ENCODE measurements at regions not wholly inside any gene's neighbourhood (a gene's known extent, or its start where the extent isn't known, plus 50 kb on each side); places are given as distances from the start of the nearest gene placed in this dataset.
"Not testable (repeated sequence)": the region's sequence is repeated elsewhere in the genome, so short reads cannot be mapped to it uniquely, and the experiment has no call there.

DNA sequence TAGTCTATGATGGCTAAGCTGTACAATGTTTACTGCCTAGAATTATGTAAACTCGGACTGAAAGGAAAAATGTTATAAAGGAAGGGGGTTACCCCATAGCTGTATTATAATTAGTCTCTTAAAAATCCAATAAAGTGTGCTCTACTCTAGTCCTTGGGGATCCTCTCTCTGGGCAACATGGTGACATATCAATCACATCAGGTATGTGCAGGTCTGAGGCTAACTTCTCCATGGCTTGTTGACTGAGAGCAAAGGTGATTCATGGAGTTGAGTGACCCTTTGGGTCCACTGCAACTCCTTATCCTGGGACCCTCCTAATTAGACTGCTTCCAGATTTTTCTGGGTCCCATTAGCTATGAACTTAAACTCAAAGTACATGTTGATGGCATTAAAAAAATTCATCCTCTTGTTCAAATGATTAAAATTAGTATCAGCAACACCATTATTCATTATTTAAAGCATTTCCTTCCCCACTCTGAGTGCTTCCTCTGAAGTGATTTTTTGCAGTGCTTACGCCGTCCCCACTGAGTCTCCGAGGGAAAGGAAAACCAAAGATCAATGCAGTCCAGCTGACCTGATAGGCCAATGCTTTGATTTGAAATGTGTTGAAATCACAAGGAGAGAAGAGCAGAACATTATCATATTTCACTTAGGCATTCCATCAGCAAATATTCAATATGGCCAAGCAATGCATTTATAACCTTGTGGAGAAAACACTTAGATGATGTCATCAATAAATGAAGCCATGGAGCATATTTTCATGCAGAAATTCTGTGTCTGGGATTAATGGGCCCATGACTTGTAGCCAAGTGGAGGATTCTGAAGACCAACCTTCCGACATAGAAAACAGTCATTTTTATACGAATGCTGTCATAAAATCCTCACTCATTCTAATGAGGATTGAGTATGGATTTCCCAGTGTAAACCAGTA is 161.7 kb upstream of the CRBN start:
- intact Hi-C loops (cut with micrococcal nuclease) = no loop called here

DNA sequence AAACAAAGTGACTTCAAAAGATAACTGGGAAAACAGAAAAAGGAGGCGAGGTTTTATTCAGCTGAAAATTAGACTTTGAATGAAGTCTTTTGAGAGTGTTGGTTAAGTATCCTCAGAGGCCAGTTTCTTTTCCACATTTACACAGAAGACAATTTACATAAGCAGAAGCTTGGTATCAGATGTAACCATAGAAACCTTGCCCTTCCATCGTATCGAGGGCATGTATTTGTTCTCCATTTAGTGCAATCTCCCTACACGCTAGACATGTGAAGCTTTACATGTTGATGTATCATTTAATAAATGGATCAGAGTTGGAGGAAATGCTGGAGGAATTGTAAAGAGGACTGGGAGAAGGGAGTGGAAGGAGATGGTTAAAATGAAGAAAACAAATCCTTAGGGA is 161.0 kb upstream of the CRBN start:
- intact Hi-C loops (cut with micrococcal nuclease) = no loop called here

DNA sequence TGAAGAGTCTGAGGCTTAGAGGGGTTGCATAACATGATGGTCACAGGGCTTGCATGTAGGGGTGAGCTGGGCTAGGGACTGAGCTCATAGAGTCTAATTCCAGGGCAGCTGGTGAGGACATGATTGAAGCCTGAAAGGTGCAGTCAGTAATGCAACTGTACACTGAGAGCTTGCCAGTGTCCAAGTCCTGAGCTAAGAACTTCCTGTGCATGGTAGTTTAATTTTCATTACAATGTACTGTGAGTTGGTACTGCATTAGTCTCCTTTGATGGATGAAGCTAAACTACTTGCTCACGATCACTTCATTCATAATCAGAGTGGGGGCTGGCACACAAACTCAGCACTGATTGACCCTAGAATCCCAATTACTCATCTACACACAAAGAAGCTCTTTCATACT is 156.4 kb upstream of the CRBN start:
- intact Hi-C loops (cut with micrococcal nuclease) = no loop called here

DNA sequence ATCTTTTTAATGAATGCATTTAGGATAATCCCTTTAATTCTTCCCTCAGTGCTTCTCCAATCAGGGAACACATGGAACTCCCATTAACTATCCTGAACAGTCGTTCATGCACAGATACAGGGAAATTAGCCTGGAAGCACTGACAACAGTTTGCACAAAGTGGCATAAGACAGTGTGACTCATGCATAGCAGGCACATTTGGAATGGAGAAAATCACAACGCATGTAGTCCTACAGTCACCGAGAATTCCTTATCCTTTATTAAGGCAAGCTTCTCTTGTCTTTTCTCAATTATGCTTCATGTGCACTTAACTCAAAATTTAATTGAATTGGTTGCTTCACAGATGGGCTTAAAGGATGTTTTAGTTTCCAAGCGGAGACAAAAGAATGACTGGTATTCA is 155.0 kb upstream of the CRBN start:
- intact Hi-C loops (cut with micrococcal nuclease) = no loop called here

DNA sequence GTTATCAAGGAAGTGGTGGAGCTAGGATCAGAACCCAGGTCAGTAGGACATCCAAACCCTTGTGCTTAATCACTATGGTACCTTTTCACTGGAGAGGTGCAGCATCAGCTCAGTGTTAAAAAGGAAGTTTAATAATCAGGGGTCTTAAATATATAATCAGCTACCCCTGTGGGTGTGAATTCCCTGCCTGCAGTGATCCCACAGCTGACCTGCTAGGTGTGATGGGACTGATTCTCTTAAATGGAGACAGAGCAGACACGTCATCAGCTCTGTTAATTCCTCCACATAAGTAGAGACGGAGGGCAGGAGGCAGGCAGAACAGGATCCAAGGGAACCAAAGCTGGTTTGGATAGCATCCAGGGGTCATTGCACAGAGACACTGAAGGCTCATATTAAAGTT is 154.1 kb upstream of the CRBN start:
- intact Hi-C loops (cut with micrococcal nuclease) = no loop called here

DNA sequence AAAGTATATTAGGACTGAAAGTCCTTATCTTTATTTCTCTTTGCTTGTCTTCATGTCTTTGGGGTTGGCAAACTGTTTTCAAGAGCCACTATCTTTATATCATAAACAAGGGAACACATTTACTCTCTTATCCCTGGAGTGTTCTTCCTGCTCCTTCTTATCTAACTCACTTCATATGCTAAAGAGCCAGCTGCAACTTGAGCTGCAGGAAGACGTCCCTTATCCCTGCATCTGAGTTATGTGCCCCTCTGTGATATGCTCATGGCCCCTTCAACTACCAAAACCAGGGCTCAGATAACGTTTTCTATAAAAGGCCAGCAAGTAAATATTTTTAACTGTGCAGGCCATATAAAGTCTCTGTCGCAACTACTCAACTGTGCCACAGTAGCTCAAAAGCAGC is 137.0 kb upstream of the CRBN start:
- intact Hi-C loops (cut with micrococcal nuclease) = no loop called here

DNA sequence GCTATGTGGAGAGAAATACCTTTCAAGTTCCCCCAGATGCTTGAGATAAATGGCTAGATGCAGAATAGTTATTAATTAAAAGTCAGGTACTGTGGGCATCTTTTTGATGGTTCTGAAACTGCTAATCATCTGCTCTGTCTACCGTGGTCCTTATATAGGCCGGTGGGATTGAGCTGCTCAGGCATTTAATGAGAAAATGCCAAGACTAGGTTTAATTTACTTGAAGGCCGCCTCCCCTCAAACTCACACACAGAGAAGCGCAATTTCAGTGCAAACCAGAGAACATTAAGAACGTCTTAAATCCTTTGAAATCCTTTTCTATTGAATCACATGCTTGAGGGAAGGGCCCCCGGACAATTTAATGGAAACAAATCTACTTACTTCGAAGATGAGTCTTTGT is 136.4 kb upstream of the CRBN start:
- intact Hi-C loops (cut with micrococcal nuclease) = no loop called here

DNA sequence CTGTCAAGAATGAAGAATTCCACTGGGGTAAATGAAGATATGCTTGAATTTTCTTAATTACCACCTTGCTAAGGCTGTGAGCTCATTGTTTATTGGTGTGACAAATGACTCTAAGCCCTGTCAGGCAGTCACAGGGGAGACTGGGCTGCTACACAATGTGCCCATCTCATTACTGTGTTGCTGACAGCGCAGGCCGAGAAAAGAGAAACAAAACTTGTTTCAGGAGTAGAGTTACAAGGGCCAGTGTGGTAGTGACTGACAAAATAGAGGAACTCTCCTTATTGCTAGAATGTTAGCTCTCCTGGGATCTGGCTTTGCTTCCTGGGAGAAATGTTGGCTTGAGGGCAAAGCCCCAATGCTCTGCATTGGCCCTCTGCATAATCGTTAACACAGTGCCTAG is 130.4 kb upstream of the CRBN start:
- intact Hi-C loops (cut with micrococcal nuclease) = no loop called here

DNA sequence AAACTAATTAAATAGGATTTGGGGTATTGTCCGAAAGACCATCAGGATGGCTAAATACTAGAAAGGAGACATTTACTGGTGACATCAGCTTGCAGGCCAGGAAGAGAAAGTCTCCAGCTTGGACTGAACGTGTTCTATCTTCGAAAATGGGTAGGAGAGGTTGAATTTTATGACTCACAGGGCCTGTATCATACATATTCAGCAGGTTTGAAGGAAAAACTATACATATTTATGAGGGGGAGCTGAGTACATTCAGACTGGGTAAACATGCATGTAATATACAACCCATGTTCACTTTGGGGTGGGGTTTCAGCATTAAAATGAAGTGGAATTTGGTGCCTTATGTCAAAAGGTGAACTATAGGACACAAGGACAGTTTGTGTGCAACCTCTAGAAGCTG is 129.3 kb upstream of the CRBN start:
- intact Hi-C loops (cut with micrococcal nuclease) = no loop called here

DNA sequence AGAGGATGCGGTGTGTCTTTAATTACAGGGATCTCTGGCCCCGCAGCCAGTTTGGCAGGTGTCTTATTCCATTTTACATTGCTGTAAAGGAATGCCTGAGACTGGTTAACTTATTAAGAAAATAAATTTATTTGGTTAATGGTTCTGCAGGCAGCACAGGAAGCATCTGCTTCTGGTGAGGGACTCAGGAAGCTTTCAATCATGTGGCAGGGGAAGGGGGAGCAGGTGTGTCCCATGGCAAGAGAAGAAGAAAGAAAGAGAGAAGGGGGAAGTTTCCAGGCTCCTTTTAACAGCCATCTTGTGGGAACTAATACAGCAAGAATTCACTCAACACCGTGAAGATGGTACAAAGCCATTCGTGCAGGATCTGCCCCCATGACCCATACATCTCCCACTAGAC is 128.0 kb upstream of the CRBN start:
- intact Hi-C loops (cut with micrococcal nuclease) = no loop called here

DNA sequence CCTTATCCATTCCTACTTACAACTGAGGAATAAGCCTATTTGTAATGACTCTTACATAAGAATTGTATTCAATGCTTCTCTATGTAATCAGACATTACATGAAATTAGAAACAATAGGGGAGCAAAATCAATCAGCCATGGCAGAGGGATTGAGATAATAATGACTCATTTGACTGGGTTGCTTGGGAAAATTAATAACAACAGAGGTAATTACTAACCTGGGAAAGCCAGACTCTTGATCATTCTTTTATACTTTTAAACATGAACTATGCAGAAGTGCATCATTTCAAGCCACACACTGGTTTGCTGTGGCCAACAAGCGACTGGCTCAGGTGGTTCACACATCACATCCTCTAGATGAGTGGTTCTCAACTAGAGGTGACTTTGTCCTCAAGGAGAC is 126.3 kb upstream of the CRBN start:
- intact Hi-C loops (cut with micrococcal nuclease) = no loop called here

DNA sequence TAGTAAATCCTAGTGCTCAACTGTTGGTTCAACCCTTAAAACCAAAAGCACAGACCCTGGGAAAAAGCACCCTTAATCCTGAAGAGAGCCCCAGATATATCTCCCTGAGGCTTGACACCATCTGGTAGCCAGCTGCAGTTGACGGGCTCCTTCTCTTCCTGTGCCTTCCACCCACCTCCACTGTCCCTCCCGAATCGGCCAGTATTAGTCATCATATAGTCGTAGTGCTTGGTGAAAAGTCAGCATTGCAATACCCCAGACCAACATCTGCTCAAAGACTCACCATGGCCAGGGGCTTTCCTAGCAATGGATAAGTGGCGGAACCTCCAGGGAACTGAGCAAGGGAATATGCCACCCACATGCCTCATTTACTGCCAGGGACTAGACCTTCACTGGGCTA is 125.6 kb upstream of the CRBN start:
- intact Hi-C loops (cut with micrococcal nuclease) = no loop called here

DNA sequence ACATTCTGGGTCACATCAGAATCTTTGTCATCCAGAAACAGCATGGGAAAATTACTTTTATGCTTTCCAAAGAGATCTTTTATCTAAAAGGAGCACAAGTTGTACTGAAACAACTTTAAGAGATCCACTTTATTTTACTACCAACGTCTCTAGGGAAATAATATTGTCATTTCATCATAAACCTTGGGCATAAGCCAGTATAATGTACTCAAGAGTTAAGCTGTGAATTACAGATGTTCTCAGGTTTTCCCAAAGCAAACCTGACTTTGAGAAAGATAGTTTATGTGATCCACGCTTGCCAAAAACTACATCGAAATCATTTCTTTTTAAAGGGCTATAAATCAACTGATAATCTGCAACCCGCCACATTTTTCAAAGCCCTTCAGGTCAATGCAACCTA is 124.1 kb upstream of the CRBN start:
- intact Hi-C loops (cut with micrococcal nuclease) = no loop called here

DNA sequence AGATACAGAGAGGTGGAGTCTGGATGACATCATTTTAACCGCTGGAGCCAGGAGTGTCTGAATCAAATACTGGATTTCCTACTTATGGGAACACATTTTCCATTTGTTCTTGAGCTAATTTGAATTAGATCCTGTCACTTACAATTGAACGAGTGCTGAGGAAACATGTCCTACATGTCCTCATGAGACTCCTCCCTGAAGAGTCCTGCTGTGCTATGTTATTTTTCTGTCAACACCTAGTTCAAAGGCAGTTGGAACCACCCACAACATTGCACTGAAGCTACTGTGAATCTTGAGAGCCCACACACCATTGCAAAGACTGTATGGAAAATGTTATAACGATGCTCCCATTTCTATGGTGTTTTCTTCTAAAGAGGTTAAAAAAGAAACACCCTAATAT is 123.5 kb upstream of the CRBN start:
- intact Hi-C loops (cut with micrococcal nuclease) = no loop called here

DNA sequence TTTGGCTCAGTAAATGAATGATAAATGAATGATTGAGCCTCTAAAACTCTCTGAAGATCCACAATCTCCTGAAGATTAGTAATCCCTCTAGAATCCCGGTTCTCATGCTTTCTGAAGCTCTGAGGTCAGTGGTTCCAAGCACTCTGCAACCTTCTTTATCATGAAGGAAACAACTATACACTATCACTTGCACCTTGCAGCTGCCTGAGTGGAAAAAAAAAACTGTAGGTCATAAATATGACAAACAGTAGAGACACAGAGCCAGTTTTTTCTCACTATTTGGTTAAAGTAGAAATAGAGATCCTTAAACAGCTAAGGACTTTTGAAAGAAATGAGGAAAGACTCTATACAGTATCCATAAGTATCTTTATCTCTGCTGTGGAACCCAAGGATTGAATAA is 122.0 kb upstream of the CRBN start:
- intact Hi-C loops (cut with micrococcal nuclease) = no loop called here

DNA sequence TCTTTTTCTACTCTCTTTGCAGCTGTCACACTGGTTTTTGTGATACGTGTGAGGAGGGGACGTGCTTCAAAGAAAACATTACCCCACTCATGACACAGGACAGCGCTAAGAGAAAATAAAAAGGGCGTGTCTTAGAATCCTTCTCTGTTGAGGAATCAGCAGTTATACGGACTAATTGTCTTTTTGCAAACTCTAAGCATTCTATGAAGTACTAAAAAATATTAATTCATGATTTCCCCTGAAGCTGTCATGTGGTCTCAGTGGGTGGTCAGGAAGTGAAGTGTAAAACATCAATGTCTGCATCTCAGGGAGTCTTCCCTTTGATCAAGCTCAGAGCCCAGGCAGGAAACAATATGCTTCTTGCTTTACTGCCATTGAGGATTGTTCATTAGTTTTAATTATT is 117.5 kb upstream of the CRBN start:
- intact Hi-C loops (cut with micrococcal nuclease) = no loop called here

DNA sequence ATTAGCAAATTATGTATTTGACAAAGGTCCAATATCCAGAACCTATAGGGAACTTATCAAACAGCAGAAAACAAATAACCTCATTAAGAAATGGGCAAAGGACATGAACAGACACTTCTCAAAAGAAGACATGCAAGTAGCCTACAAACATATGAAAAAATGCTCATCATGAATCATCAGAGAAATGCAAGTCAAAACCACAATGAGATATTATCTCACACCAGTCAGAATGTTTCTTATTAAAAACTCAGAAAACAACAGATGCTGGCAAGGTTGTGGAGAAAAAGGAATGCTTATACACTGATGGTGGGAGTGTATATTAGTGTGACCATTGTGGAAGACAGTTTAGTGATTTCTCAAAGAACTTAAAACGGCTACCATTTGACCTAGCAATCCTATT is 116.1 kb upstream of the CRBN start:
- intact Hi-C loops (cut with micrococcal nuclease) = no loop called here

DNA sequence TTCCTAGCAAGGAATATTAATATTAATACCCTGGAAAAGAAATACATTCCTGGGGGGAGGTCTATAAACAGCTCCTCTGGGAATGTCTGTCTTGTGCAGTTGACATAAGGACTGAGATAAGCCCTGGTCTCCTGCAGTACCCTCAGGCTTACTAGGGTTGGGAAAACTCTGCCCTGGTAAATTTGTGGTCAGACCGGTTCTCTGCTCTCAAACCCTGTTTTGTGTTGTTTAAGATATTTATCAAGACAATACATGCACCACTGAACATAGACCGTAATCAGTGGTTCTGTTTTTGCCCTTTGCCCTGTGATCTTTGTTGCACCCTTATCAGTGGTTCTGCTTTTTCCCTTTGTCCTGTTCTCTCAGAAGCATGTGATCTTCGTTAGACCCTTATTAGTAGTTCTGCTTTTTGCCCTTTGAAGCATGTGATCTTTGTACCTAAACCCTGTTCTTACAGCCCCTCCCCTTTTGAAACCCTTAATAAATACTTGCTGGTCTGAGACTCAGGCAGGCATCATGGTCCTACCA is 112.3 kb upstream of the CRBN start:
- intact Hi-C loops (cut with micrococcal nuclease) = not testable (repeated sequence)

DNA sequence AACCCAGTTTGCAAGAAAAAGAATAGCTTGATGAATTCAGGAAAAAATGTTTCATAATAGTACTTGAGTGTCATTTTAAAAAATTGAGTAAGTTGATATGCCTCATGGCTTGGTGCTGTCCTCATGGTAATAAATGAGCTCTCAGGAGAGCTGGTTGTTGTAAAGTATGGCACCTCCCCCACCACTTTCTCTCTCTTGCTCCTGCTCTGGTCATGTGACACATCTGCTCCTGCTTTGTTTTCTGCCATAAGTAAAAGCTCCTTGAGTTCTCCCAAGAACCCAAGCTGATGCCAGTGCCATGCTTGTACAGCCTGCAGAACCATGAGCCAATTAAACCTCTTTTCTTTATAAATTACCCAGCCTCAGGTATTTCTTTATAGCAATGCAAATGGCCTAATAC is 108.8 kb upstream of the CRBN start:
- intact Hi-C loops (cut with micrococcal nuclease) = no loop called here

DNA sequence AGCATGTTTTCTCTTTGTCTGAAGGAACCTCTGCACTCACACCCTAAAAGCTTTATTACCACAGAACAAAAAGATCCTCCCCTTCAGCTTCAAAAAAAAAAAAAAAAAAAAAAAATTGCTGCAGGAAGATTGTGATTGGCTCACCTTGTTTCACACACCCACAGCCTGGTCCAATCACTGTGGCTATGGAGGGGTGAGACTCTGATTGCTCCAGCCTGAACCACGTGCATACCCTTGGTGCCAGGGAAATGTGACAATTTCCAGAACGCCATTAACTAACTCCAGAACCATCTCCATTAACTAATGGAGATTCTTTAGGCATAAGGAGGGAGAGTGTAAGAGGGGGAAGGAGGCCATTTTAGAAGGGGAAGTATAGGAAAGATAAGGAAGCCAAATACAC is 106.5 kb upstream of the CRBN start:
- intact Hi-C loops (cut with micrococcal nuclease) = no loop called here

DNA sequence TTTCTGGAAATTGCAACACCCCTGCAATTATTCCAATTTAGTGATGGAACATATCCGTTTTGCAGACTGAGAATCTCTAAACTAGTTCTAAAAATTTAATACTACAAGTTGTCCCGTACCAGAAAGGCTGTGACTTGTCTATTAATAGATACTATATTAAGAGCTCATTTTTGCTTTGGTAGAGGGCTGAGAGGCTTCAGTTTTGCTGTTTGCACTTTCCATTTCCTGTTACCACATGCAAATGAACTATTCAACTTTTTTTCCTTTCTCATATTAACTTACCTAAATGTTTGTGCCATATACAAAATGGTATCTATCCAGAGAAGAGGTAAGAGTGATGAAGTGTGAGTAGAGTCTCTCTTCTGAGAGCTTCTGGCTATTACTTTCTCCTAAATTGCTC is 101.5 kb upstream of the CRBN start:
- intact Hi-C loops (cut with micrococcal nuclease) = no loop called here

DNA sequence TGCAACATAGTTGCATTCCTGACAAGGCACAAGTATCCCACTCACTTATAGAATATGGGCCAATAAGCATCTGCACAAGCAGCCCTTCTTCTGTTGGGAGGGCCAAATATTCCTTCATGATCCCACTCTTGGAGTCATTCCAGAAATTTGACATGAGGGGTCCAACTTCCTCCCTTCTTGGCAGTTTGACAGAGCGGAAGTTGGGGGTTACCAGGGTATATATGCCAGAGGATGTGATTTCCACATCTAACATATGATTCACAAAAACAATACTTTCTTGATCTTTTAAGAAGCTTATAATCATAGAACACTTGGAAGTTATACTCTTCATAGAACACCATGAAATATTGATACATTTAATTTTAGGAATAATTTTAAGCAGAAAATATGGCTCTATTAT is 100.9 kb upstream of the CRBN start:
- intact Hi-C loops (cut with micrococcal nuclease) = no loop called here

DNA sequence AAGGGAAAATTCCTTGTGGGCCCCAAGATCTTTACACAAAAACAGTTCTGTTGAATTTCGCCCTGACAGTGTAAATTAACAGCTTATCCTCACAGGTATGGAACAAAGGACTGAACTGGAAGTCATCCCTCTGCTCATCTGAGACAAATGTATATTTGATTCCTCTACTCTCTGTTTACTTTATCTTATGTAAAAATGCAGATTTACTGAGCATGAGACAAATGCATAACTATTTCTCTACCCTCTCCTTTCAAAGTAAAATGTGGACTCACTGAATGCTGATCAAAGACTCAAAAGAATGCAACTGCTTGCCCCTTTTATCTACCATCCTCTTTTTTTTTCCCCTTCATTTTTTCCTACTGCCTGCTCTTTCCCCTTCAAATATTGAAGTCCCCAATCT is 98.6 kb upstream of the CRBN start:
- intact Hi-C loops (cut with micrococcal nuclease) = no loop called here

Data from T-helper 1 cell treated with Interleukin-12 subunit alpha and Interleukin-12 subunit beta and Interleukin-4 antibody, amounts not matched to agents 30 ng/mL and 1 ng/mL, for 36 hours (primary cell).